HG03521 (cell line): ENCODE measurements at regions not wholly inside any gene's neighbourhood (a gene's known extent, or its start where the extent isn't known, plus 50 kb on each side); places are given as distances from the start of the nearest gene placed in this dataset.
"Not testable (repeated sequence)": the region's sequence is repeated elsewhere in the genome, so short reads cannot be mapped to it uniquely, and the experiment has no call there.

Experiments
- ATAC-seq: cut with Tn5 transposase; IDR thresholded peaks from one replicate; pipeline ENCODE4 v1.9.1; 2021; ENCODE audit warnings: mild to moderate bottlenecking, moderate library complexity; ENCODE audit not compliant: unreplicated experiment

GRCh38 chr1:206311611-206312273 is 108.4 kb downstream of the SRGAP2 start:
- ATAC-seq, result not testable (repeated sequence)

DNA sequence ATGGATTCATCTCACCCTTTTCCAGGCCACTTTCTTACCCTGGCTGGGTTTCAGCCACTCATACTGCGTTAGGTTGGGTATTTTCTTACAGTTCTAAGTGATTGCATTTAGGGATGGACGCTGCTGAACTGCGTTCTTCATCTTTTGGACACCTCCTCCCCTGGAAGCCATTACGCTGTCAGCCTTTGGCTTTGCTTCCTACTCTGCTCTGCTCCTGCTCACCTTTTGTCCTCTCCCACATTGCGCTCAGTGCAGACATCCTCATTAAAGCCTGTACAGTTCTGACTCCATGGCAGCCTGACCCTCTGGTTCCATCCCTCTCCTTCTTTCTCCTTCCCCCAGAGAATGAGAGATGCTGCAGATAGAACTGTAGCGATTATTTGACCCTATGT is 108.9 kb downstream of the SRGAP2 start:
- not testable (repeated sequence) for ATAC-seq

DNA sequence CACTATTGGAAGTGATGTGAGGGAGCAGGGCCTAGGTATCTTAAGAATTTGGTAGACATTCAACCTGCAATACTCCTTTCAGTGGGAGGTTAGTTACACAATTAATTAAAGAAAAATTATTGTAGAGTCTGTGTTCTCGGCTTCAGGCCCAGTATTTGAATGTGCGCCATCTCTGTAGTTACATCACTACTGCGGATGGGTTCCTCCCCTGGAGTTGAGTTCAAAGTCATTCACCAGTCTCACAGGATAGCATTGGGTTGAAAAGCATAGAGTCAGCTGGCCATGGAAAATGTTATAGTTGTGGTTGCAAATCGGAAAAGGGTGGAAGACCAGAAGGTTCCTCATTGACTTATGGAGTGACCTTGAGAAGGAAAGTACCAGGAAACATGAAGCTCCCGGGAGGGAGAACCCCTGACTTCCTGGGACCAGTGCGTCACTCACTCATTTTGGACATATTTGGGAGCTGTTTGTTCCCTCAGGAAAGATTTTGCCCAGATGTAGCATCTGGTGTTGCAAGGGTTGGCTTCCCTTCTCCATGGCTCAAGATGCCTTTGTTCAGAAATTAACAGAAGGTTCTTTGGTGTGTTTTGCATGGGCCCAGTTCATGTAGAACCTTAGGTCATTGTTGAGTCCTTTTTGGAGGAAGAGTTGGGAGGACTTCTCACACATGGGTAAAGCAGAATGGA is 111.8 kb downstream of the SRGAP2 start:
- not testable (repeated sequence) for ATAC-seq

DNA sequence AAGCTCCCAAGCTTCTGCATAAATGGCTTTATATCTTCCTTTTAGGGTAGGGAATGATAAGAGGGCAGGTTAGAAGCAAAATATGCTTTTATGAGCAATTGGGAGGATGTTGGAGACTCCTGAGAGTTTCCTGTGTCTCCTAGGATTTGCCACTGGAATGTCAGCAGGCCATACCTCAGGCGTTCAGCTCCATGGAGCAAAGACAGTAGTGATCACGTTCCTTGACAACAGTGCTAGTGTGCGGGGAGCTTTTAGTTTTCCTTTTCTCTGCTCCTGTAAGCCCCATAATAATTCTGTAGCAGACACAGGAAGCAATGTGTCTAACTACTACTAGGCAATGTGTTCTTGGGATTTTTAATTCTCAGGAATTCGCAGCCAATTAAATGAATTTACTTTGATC is 113.6 kb downstream of the SRGAP2 start:
- not testable (repeated sequence) for ATAC-seq

GRCh38 chr1:206317878-206318514 is 114.7 kb downstream of the SRGAP2 start:
- ATAC-seq, result not testable (repeated sequence)

- not testable (repeated sequence) for ATAC-seq
Observed at GRCh38 chr1:206320227-206320626, 116.9 kb downstream of the SRGAP2 start.

- not testable (repeated sequence) for ATAC-seq
Observed at GRCh38 chr1:206326159-206326939, 123.0 kb downstream of the SRGAP2 start.

DNA sequence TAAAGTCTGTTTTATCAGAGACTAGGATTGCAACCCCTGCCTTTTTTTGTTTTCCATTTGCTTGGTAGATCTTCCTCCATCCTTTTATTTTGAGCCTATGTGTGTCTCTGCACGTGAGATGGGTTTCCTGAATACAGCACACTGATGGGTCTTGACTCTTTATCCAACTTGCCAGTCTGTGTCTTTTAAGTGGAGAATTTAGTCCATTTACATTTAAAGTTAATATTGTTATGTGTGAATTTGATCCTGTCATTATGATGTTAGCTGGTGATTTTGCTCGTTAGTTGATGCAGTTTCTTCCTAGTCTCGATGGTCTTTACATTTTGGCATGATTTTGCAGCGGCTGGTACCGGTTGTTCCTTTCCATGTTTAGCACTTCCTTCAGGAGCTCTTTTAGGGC is 128.3 kb downstream of the SRGAP2 start:
- ATAC-seq, result not testable (repeated sequence)

GRCh38 chr1:206333316-206333715 is 130.0 kb downstream of the SRGAP2 start:
- not testable (repeated sequence) for ATAC-seq

DNA sequence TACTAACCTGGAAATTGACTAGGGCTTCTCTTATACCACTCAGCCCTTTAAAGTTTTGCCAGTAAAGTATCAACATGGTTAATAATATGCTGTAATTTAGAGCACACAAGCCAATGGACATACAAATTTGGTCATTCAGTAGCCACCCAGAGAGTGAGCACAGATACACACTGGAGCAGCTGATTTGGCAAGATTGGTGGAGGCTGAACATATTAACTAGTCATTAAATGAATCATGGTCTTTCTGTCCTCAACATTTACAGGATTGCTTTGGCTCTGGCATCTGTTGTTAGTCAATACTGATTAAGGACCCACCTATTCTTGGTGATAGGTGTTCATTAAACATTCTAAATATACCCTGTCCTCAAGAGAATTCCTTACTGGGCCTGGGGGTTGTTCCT is 130.6 kb downstream of the SRGAP2 start:
- not testable (repeated sequence) for ATAC-seq

DNA sequence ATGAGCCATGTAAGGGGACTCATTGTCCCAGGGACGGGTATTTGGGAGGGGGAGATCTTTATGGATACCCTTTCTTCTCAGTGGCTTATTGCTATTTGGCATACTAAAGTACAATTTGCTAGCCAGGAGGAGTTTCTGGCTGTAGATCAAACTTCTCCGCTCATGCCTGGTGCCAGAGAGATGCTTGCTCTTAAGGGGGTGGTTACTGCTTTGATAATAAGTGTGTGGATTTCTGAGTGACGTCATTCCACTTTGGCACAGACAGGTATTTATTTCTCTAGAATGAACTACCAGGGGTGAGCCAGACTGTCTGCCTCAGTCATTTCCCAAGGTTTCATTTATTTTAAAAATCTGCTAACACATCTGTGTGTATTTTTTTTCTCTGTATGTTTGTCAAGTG is 131.1 kb downstream of the SRGAP2 start:
- ATAC-seq, result not testable (repeated sequence)

- ATAC-seq, result not testable (repeated sequence)
Observed at GRCh38 chr1:206335162-206335561, 131.8 kb downstream of the SRGAP2 start.

- ATAC-seq, result not testable (repeated sequence)
Observed at GRCh38 chr1:206335875-206336846, 132.8 kb downstream of the SRGAP2 start.

GRCh38 chr1:206337024-206337423 is 133.3 kb upstream of the IKBKE start:
- not testable (repeated sequence) for ATAC-seq

DNA sequence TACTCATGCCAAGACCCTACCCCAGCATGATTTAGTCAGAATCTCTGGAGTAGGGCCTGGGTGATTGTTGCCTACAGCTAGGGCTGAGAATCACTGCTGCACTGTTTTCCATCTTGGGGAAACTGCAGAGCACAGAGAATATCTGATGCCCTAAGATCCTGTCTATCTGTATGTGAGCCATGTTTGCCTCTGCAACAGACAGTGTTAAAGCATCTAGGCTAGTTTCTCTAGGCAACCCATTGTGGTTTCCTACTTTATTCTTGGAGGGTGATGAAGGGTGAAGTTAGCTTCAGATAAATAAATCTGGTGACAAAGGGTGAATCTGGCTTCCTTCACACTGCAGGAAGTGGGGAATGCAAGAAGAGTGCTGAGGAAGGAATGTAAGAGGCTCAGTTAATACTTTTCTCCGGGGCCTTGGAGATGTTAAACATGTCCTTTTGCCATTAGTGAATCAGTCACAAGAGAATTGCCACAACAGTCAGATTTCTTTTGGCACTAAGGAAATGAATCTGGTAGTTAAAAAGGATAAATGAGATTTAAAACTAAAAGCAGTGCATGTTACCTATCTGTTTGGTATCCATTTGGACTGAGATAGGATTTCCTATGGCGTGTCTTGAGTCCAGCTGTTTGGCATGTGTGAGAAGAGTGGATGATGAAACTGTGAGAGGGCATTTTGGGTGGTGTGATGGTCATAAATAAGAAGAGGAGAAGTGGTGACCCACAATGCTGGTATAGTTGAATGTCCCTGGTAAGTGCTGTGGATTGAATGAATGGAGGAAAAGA is 119.6 kb upstream of the IKBKE start:
- not testable (repeated sequence) for ATAC-seq

- ATAC-seq, result not testable (repeated sequence)
Observed at GRCh38 chr1:206351276-206352052, 118.8 kb upstream of the IKBKE start.

- ATAC-seq, result not testable (repeated sequence)
Observed at GRCh38 chr1:206356310-206356709, 114.0 kb upstream of the IKBKE start.

DNA sequence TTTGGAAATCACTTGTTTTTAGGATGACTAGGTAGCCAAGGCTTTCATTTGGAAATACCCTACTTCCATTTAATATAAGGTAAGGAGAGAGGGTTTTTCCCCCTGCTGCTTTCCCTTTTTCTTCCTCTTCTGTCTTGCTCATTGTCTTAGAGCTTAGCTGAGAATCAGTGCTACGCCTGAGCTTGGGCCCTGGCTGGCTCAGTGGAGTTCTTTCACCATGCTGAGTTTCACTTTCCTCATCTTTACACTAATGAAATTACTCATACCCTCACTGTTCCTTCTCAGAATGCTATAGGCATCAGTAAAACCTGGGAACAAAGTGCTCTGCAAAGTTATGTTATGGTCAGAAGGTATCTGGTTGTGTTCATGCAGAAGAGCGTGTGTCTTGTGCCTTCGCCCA is 112.3 kb upstream of the IKBKE start:
- ATAC-seq, result not testable (repeated sequence)
